Ishikawa (cell line): ENCODE measurements at regions not wholly inside any gene's neighbourhood (a gene's known extent, or its start where the extent isn't known, plus 50 kb on each side); places are given as distances from the start of the nearest gene placed in this dataset.

ENCODE experiments used
- CEBPB ChIP-seq: IDR thresholded peaks from 2 replicates; pipeline ENCODE4 v1.6.1; 2012
- CREB1 ChIP-seq: IDR thresholded peaks from 2 replicates; pipeline ENCODE4 v1.6.1; 2012; ENCODE audit warnings: low read depth
- EP300 ChIP-seq: IDR thresholded peaks from 2 replicates; pipeline ENCODE4 v1.6.1; 2012; ENCODE audit warnings: borderline replicate concordance
- FOXM1 ChIP-seq: IDR thresholded peaks from 2 replicates; pipeline ENCODE4 v1.6.1; 2012; ENCODE audit warnings: low read depth, borderline replicate concordance
- RAD21 ChIP-seq: IDR thresholded peaks from 2 replicates; pipeline ENCODE4 v1.6.1; 2012; ENCODE audit warnings: low read depth
- TAF1 ChIP-seq: IDR thresholded peaks from 2 replicates; pipeline ENCODE4 v1.6.1; 2012; ENCODE audit warnings: low read depth, mild to moderate bottlenecking
- YY1 ChIP-seq: IDR thresholded peaks from 2 replicates; pipeline ENCODE4 v1.6.1; 2012; ENCODE audit warnings: low read depth
- TF ChIP-seq, protein P1 (sequence below): IDR thresholded peaks from 2 replicates; pipeline ENCODE4 v1.6.1; 2012

DNA sequence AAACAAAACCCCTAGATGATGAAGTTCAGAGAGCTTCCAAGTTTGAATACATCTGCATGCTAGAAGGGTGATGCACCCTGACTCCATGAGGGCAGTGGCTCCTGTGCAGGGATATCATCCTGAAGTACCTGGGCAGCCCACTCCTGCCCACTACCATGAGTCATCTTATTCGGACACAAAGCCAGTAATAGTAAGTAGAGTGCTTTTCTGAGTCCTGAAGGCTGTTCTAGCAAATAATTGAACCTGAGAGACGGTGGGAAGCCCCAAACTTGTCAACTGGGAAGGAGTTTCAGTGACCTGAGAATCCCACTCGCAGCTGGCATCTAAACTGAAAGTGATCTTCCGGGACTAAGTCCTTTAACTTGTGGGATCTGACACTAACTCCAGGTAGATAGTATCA, 152.9 kb upstream of the COL21A1 start:
- TF ChIP-seq YY1, result no peak
- no peak for TF ChIP-seq FOXM1
- TF ChIP-seq EP300, result no peak
- no peak for TF ChIP-seq CREB1
- TF ChIP-seq CEBPB, result no peak
- TF ChIP-seq TAF1, result no peak
- TF ChIP-seq, protein P1, sequence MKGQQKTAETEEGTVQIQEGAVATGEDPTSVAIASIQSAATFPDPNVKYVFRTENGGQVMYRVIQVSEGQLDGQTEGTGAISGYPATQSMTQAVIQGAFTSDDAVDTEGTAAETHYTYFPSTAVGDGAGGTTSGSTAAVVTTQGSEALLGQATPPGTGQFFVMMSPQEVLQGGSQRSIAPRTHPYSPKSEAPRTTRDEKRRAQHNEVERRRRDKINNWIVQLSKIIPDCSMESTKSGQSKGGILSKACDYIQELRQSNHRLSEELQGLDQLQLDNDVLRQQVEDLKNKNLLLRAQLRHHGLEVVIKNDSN, result no peak
- TF ChIP-seq RAD21, result no peak
